K562 (cell line): ENCODE measurements at regions not wholly inside any gene's neighbourhood (a gene's known extent, or its start where the extent isn't known, plus 50 kb on each side); places are given as distances from the start of the nearest gene placed in this dataset.

Experiments used
- ATAC-seq: fragments of 200-7000 bp; cut with Tn5 transposase; 3 replicates; pipeline ENCODE4 v1.9.1; 2020; ENCODE audit warnings: moderate library complexity
- BruUV-seq: library from RNA; stranded (reverse); fragments of 400-500 nt; replicated peaks from 2 replicates; lab custom pipeline; 2021; lab: Mats Ljungman, UMichigan
- CTCF ChIA-PET: fragments of 300-600 bp; formaldehyde crosslinking; extraction: SDS; loops from one replicate; lab custom pipeline; 2021; ENCODE audit warnings: low intra/inter-chr PET ratio; lab: Yijun Ruan, JAX
- POLR2A ChIA-PET: fragments of 300-600, 350-650 bp; sonication (Branson Sonifier 250); formaldehyde crosslinking; extraction: SDS; loops from one replicate; lab custom pipeline; 2021; ENCODE audit warnings: antibody characterized with exemption, inconsistent platforms; lab: Yijun Ruan, JAX
- DNase-seq, 4 experiments: peaks; one replicate each; pipeline versions ENCODE4 v3.0.0 to v3.0.0-alpha.2; 2011 to 2018; ENCODE audit warnings: low spot score in 3 of 4, mixed read lengths in 3 of 4; ENCODE audit errors: extremely low read depth in 1 of 4
- FAIRE-seq: peaks from 2 replicates; lab custom pipeline; 2011; peaks lifted over from hg19 to GRCh38; lab: Jason Lieb, UNC
- H2AFZ ChIP-seq: 2 replicates; pipeline ENCODE4 v1.6.0; 2011; ENCODE audit warnings: low read depth, low read length, control low read depth, inconsistent platforms
- H3K27ac ChIP-seq: fragments of 200-600 bp; 3 replicates; pipeline ENCODE4 v1.8.0; 2011; ENCODE audit warnings: low read depth, mild to moderate bottlenecking, control low read depth, inconsistent platforms, low read length, moderate library complexity, mixed read lengths; ENCODE audit errors: extremely low read depth
- H3K27me3 ChIP-seq, 2 experiments: fragments of 300-600 bp in 1 of 2; 2 replicates in 1 of 2; 3 replicates in 1 of 2; pipeline versions ENCODE4 v1.6.0 to v1.8.0; 2011; ENCODE audit warnings: inconsistent platforms in 2 of 2, low read length in 2 of 2, mild to moderate bottlenecking in 1 of 2, mixed read lengths in 1 of 2, moderate library complexity in 1 of 2; ENCODE audit not compliant: control insufficient read depth in 2 of 2, insufficient read depth in 2 of 2
- H3K36me3 ChIP-seq: fragments of 300-600 bp; 3 replicates; pipeline ENCODE4 v1.8.0; 2011; ENCODE audit warnings: mild to moderate bottlenecking, low read length, inconsistent platforms; ENCODE audit not compliant: control insufficient read depth, insufficient read depth
- H3K4me1 ChIP-seq, 2 experiments: fragments of 200-600 bp in 1 of 2; replicated peaks in 1 of 2; 2 replicates in 1 of 2; 3 replicates in 1 of 2; pipeline versions ENCODE4 v1.5.1 to v1.8.0; 2011; ENCODE audit warnings: inconsistent platforms in 2 of 2, low read length in 2 of 2, mild to moderate bottlenecking in 1 of 2, mixed read lengths in 1 of 2, moderate library complexity in 1 of 2; ENCODE audit not compliant: control insufficient read depth in 2 of 2, insufficient read depth in 2 of 2
- H3K4me2 ChIP-seq: 2 replicates; pipeline ENCODE4 v1.6.1; 2011; ENCODE audit warnings: low read length, control low read depth, inconsistent platforms, mixed read lengths; ENCODE audit not compliant: insufficient read depth
- H3K4me3 ChIP-seq: fragments of 200-600 bp; sonication (generic), shearing (Covaris generic); 2 replicates; pipeline ENCODE4 v1.5.1; 2016; ENCODE audit warnings: control low read depth, inconsistent platforms
- H3K79me2 ChIP-seq: fragments of 200-600 bp; 3 replicates; pipeline ENCODE4 v1.8.0; 2011; ENCODE audit warnings: low read length, inconsistent platforms; ENCODE audit not compliant: control insufficient read depth, insufficient read depth
- H3K9ac ChIP-seq, 2 experiments: 2 replicates each; pipeline versions ENCODE4 v1.6.0 to v1.6.1; 2011; ENCODE audit warnings: low read depth in 2 of 2, low read length in 2 of 2, control low read depth in 1 of 2, inconsistent platforms in 1 of 2, mild to moderate bottlenecking in 1 of 2, mixed read lengths in 1 of 2; ENCODE audit not compliant: insufficient read depth in 1 of 2
- H3K9me1 ChIP-seq: one replicate; pipeline ENCODE4 v1.6.0; 2011; ENCODE audit warnings: inconsistent platforms, mild to moderate bottlenecking, low read length, moderate library complexity; ENCODE audit not compliant: control insufficient read depth, insufficient read depth
- H3K9me3 ChIP-seq: replicated peaks from 2 replicates; pipeline ENCODE4 v1.5.1; 2011; ENCODE audit warnings: low read depth, low read length, inconsistent platforms; ENCODE audit not compliant: control insufficient read depth, insufficient read depth
- H4K20me1 ChIP-seq: replicated peaks from 2 replicates; pipeline ENCODE4 v1.6.1; 2011; ENCODE audit warnings: low read length, inconsistent platforms, mixed read lengths; ENCODE audit not compliant: control insufficient read depth, insufficient read depth
- ARHGAP35 ChIP-seq: fragments of 450-650 bp; IDR thresholded peaks from 2 replicates; pipeline ENCODE4 v1.6.1; 2018; ENCODE audit not compliant: partially characterized antibody
- DIDO1 ChIP-seq: fragments of 450-650 bp; IDR thresholded peaks from 2 replicates; pipeline ENCODE4 v1.6.1; 2016; ENCODE audit warnings: low read depth, missing biosample characterization, missing genetic modification characterization
- MCM5 ChIP-seq: fragments of 450-650 bp; IDR thresholded peaks from 2 replicates; pipeline ENCODE4 v1.6.1; 2016; ENCODE audit warnings: low read depth
- MEIS2 ChIP-seq: fragments of 450-650 bp; IDR thresholded peaks from 2 replicates; pipeline ENCODE4 v1.6.1; 2014; ENCODE audit warnings: mild to moderate bottlenecking; ENCODE audit not compliant: partially characterized antibody
- PCBP1 ChIP-seq: fragments of 200-400 bp; formaldehyde crosslinking; IDR thresholded peaks from 2 replicates; pipeline ENCODE4 v1.6.1; 2018; ENCODE audit warnings: mild to moderate bottlenecking, low read depth, low read length; ENCODE audit not compliant: poor library complexity, severe bottlenecking
- PRPF4 ChIP-seq: fragments of 200-400 bp; formaldehyde crosslinking; IDR thresholded peaks from one replicate; pipeline ENCODE4 v1.6.1; 2017; ENCODE audit warnings: low read length, low read depth, mild to moderate bottlenecking; ENCODE audit not compliant: insufficient read depth, poor library complexity, severe bottlenecking
- SMARCB1 ChIP-seq: IDR thresholded peaks from 2 replicates; pipeline ENCODE4 v1.6.1; 2011; ENCODE audit warnings: improper control_type of control experiment, low read depth; ENCODE audit not compliant: insufficient read length
- TEAD1 ChIP-seq, 2 experiments: fragments of 450-650 bp in 1 of 2; sonication (generic) in 1 of 2; formaldehyde crosslinking; IDR thresholded peaks; 2 replicates each; pipeline versions ENCODE4 v1.4.0 to v1.8.0; 2020 to 2022; ENCODE audit warnings: mild to moderate bottlenecking in 2 of 2, missing genetic modification reagents in 1 of 2
- ZBTB11 ChIP-seq, 3 experiments: fragments of 200-800 bp in 1 of 3; fragments of 250-450 bp in 1 of 3; fragments of 450-650 bp in 1 of 3; sonication (Bioruptor Pico) in 1 of 3; sonication (Bioruptor generic) in 1 of 3; formaldehyde crosslinking in 1 of 3; IDR thresholded peaks; 2 replicates each; pipeline versions ENCODE4 v1.6.1 to v1.8.0; 2016 to 2022; ENCODE audit warnings: mild to moderate bottlenecking in 2 of 3, missing genetic modification characterization in 2 of 3, missing compliant biosample characterization in 1 of 3, moderate library complexity in 1 of 3
- ZNF316 ChIP-seq: fragments of 450-650 bp; IDR thresholded peaks from 2 replicates; pipeline ENCODE4 v1.6.1; 2016
- WGBS: fragments of 100-300 bp; shearing (Covaris generic); methylation state at CpG from one replicate; pipeline ENCODE4 v1.1.6; 2016; ENCODE audit warnings: low coverage, mixed read lengths; ENCODE audit not compliant: insufficient coverage; ENCODE audit errors: missing lambda C conversion rate; 5-methylcytosine and 5-hydroxymethylcytosine counted together
- in situ Hi-C: fragments of 300-500 bp; cut with MboI; formaldehyde crosslinking; loops from 4 replicates; pipeline ENCODE4 v1.15.0; 2018; ENCODE audit warnings: inconsistent platforms, mixed read lengths
- intact Hi-C: fragments of 100-400 bp; cut with micrococcal nuclease; formaldehyde crosslinking; loops from 2 replicates; pipeline ENCODE4 v1.14.2; 2022

- TF ChIP-seq SMARCB1: no peak
- TF ChIP-seq ZBTB11 (CRISPR knock-in tag; IDR thresholded peaks at IDR 0.05): peak in 1 of 3 experiments; percentile 53; a peak in 1 of 6 replicates
- peak; percentile 69 for TF ChIP-seq MEIS2
- no peak for TF ChIP-seq MCM5
Observed at GRCh38 chr15:38667890-38668850, 103.6 kb upstream of the RASGRP1 start (continued).

- BruUV-seq: no TSS peak
- ATAC-seq: no peak
- no peak for DNase-seq
- H3K36me3 ChIP-seq: no peaks in the 10 kb centered on the region
- WGBS: 2% methylated on average over 8 of the region's 8 CpGs
- H3K9ac ChIP-seq: no peak overlapping the region
- in situ Hi-C loops (no loop called here), intact Hi-C loops (no loop called here)
- H4K20me1 ChIP-seq: no peaks in the 10 kb centered on the region
- no peaks in the 10 kb centered on the region for H3K9me1 ChIP-seq
- ChIA-PET CTCF (no interaction called here), POLR2A (interaction anchor here (1.4 kb wide), 1 partner anchor 16 kb away, joined by 6 read pairs; no protein-coding TSS in a partner anchor)
- no peak overlapping the region for H3K27ac ChIP-seq
- H3K4me1 ChIP-seq: no peaks in the 10 kb centered on the region
- H3K27me3 ChIP-seq: peaks cover 13 to 23% of the 10 kb centered on the region in 2 experiments
- no peaks in the 10 kb centered on the region for H3K79me2 ChIP-seq
- FAIRE-seq: no peak
- no peak overlapping the region for H2AFZ ChIP-seq
- no peak overlapping the region for H3K4me2 ChIP-seq
- no peak overlapping the region for H3K4me3 ChIP-seq
- TF ChIP-seq PRPF4: no peak
- no peak for TF ChIP-seq PCBP1
- TF ChIP-seq TEAD1 (CRISPR knock-in tag; IDR thresholded peaks at IDR 0.05): no peak
- TF ChIP-seq ARHGAP35: no peak
- no peak for TF ChIP-seq DIDO1
- TF ChIP-seq ZNF316: peak; percentile 18; the same call in 1 of the 2 replicates
- TF ChIP-seq, all 486 proteins: peak for 1
- H3K9me3 ChIP-seq: no peaks in the 10 kb centered on the region
Observed at GRCh38 chr15:38668898-38669391, 104.3 kb upstream of the RASGRP1 start.
